Progenitor cell of endocrine pancreas (in vitro differentiated cells): ENCODE measurements at regions not wholly inside any gene's neighbourhood (a gene's known extent, or its start where the extent isn't known, plus 50 kb on each side); places are given as distances from the start of the nearest gene placed in this dataset.

Source experiments
- DNase-seq: peaks from one replicate; pipeline ENCODE4 v3.0.0; 2021; ENCODE audit warnings: low spot score; ENCODE audit not compliant: unreplicated experiment
- H3K27ac Mint-ChIP-seq: 2 replicates; pipeline ENCODE4 v1.8.0; 2021; ENCODE audit warnings: mild to moderate bottlenecking, moderate library complexity, mixed read lengths
- H3K27me3 Mint-ChIP-seq: 2 replicates; pipeline ENCODE4 v1.8.0; 2021; ENCODE audit warnings: mixed read lengths
- H3K36me3 Mint-ChIP-seq: 2 replicates; pipeline ENCODE4 v1.8.0; 2022; ENCODE audit warnings: mixed read lengths; ENCODE audit not compliant: insufficient read depth
- H3K4me1 Mint-ChIP-seq: 2 replicates; pipeline ENCODE4 v1.8.0; 2021; ENCODE audit warnings: low read depth, mixed read lengths
- H3K4me3 Mint-ChIP-seq: 2 replicates; pipeline ENCODE4 v1.8.0; 2021; ENCODE audit warnings: low read depth, mild to moderate bottlenecking, moderate library complexity, mixed read lengths
- H3K9me3 Mint-ChIP-seq: 2 replicates; pipeline ENCODE4 v1.8.0; 2021; ENCODE audit warnings: low read depth, mixed read lengths
- TF ChIP-seq, protein P1 (sequence below): fragments of 200-600 bp; sonication (generic); IDR thresholded peaks from one replicate; pipeline ENCODE4 v1.5.0; 2021; ENCODE audit warnings: antibody characterized with exemption, mild to moderate bottlenecking; ENCODE audit not compliant: unreplicated experiment

DNA sequence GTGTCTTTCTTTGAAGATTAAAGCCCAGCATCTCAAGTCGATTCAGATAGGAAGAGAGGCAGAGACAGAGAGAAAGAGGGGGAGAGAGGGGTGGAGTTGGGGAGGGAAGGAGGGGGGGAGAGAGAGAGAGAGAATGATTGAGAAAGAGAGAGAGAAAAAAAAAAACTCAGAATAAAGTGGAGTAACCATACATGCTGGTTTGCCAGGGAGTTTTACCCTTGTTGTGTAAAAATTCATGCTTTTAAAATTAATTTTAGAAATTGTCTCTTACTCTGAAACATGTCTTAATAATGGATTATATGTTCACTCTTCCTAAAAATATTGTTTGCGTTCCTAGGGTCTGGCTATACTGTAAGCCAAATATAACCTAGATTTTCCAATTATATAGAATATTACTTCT, 908.5 kb downstream of the DSC3 start:
- Mint-ChIP-seq H3K27ac (no peak overlapping the region), H3K9me3 (no peaks in the 10 kb centered on the region), H3K4me3 (no peak overlapping the region), H3K27me3 (no peaks in the 10 kb centered on the region), H3K36me3 (no peaks in the 10 kb centered on the region), H3K4me1 (no peaks in the 10 kb centered on the region)
- no peak for DNase-seq
- TF ChIP-seq, protein P1, sequence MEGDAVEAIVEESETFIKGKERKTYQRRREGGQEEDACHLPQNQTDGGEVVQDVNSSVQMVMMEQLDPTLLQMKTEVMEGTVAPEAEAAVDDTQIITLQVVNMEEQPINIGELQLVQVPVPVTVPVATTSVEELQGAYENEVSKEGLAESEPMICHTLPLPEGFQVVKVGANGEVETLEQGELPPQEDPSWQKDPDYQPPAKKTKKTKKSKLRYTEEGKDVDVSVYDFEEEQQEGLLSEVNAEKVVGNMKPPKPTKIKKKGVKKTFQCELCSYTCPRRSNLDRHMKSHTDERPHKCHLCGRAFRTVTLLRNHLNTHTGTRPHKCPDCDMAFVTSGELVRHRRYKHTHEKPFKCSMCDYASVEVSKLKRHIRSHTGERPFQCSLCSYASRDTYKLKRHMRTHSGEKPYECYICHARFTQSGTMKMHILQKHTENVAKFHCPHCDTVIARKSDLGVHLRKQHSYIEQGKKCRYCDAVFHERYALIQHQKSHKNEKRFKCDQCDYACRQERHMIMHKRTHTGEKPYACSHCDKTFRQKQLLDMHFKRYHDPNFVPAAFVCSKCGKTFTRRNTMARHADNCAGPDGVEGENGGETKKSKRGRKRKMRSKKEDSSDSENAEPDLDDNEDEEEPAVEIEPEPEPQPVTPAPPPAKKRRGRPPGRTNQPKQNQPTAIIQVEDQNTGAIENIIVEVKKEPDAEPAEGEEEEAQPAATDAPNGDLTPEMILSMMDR = no peak

DNA sequence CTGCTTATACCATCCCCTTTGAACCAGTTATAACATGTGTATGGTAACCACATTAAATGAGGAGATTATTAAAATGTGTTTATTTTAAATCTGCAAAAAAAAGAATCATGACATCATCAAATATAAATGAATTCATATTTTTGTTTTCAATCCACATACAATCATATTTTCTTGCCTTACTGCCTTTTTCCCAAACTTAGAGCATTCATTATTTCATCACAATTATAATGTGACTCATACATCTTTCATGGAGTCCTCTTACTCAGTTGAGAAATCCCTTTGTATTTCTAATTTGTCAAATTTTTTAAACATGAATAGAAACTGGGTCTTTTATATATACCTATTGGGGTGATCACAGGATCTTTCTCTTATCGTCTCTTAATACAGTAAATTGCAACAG, 909.6 kb downstream of the DSC3 start:
- no peak for DNase-seq
- Mint-ChIP-seq H3K9me3 (no peaks in the 10 kb centered on the region), H3K4me1 (peaks cover 3% of the 10 kb centered on the region), H3K27ac (no peak overlapping the region), H3K4me3 (no peak overlapping the region), H3K36me3 (no peaks in the 10 kb centered on the region), H3K27me3 (no peaks in the 10 kb centered on the region)
- TF ChIP-seq, protein P1 = no peak

DNA sequence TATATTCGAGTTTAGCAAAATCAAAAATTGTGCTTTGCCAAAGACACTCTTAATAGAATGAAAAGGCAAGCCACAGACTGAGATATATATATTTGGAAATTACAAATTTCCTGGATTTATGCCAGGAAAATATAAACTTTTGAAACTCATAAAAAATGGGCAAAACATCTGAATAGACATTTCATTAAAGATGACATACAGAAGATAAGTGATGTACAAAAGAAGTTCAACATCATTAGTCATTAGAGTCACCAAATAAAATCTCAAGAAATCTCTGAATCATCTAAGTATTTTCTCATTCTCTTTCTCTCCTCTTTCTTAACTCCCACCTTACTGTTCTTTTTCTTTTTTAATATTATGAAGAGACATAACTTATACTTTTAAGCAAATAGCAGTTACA, 921.1 kb downstream of the DSC3 start:
- peaks cover 4% of the 10 kb centered on the region for H3K9me3 Mint-ChIP-seq
- H3K36me3 Mint-ChIP-seq = no peaks in the 10 kb centered on the region
- no peak for DNase-seq
- no peaks in the 10 kb centered on the region for H3K27me3 Mint-ChIP-seq
- no peak overlapping the region for H3K4me3 Mint-ChIP-seq
- no peak overlapping the region for H3K27ac Mint-ChIP-seq
- TF ChIP-seq, protein P1 = no peak
- no peaks in the 10 kb centered on the region for H3K4me1 Mint-ChIP-seq

DNA sequence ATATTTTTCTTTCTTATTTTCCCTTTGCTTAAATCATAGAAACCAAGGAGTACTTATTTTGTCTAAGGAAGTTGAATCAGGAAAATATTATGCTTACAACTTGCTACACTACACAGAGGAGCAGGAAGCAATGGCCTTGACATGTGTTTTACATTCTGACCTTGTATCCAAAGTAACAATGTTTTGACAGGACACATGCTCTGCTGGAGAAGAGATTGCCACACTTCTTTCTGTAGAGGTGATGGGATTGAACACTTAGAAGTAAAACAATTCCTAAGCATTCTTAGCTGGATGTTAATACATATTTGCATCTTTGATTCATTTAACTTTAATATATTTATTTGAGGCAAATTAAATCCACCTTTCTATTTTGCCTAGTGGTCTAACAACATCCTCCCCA, 929.1 kb downstream of the DSC3 start:
- Mint-ChIP-seq H3K36me3 (no peaks in the 10 kb centered on the region), H3K4me1 (no peaks in the 10 kb centered on the region), H3K27me3 (no peaks in the 10 kb centered on the region), H3K9me3 (no peaks in the 10 kb centered on the region), H3K4me3 (no peak overlapping the region), H3K27ac (no peak overlapping the region)
- no peak for DNase-seq
- TF ChIP-seq, protein P1 = no peak

DNA sequence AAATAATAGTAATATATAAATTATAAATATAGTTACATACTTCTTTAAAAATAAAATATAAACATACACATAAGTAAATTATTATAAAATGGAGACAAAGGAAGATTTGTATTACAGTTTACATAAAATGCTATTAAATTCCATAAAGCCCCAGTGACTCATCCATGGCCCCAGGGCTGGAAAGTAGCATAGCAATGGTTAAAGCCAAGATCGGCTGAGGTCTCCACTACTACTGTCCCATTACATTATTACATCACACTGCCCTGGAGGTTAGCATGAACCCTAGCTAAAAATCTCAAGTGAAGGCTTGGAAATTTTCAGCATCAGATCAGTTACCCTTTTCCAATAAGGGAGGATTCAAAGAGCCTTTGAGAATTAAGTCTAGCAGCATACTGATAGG, 936.2 kb downstream of the DSC3 start:
- Mint-ChIP-seq H3K4me1 (peaks cover 11% of the 10 kb centered on the region), H3K9me3 (no peaks in the 10 kb centered on the region), H3K4me3 (no peak overlapping the region), H3K36me3 (no peaks in the 10 kb centered on the region), H3K27me3 (no peaks in the 10 kb centered on the region), H3K27ac (no peak overlapping the region)
- DNase-seq = no peak
- TF ChIP-seq, protein P1 = no peak
